Left lung (tissue), 4 donors: ENCODE measurements at regions not wholly inside any gene's neighbourhood (a gene's known extent, or its start where the extent isn't known, plus 50 kb on each side); places are given as distances from the start of the nearest gene placed in this dataset.

Experiments used
- ATAC-seq: fragments of 200-7000 bp; cut with Tn5 transposase; one replicate; pipeline ENCODE4 v1.9.1; 2020; ENCODE audit warnings: moderate library complexity
- DNase-seq, 4 donors: peaks; one replicate each; pipeline ENCODE4 v3.0.0-alpha.2; 2013 to 2020
- H3K27ac ChIP-seq, 2 donors: fragments of 200-600 bp; sonication (generic) in 1 of 2; one replicate each; pipeline versions ENCODE4 v1.5.0 to v1.8.0; 2020 to 2021
- H3K27me3 ChIP-seq, 2 donors: fragments of 200-600 bp; sonication (generic) in 1 of 2; one replicate each; pipeline versions ENCODE4 v1.5.0 to v1.8.0; 2020 to 2021
- H3K36me3 ChIP-seq, 2 donors: fragments of 200-600 bp; sonication (generic) in 1 of 2; one replicate each; pipeline versions ENCODE4 v1.5.0 to v1.8.0; 2020 to 2021
- H3K4me1 ChIP-seq, 2 donors: fragments of 200-600 bp; one replicate each; pipeline ENCODE4 v1.8.0; 2021
- H3K4me3 ChIP-seq, 2 donors: fragments of 200-600 bp; sonication (generic) in 1 of 2; one replicate each; pipeline versions ENCODE4 v1.5.0 to v1.8.0; 2020 to 2021; ENCODE audit warnings: mild to moderate bottlenecking in 1 of 2
- H3K9me3 ChIP-seq, 2 donors: fragments of 200-600 bp; sonication (generic) in 1 of 2; one replicate each; pipeline versions ENCODE4 v1.5.0 to v1.8.0; 2020 to 2021
- intact Hi-C, 2 donors: fragments of 100-400 bp; cut with DNase I; formaldehyde crosslinking; loops; one replicate each; pipeline versions ENCODE4 v1.11.2 to v1.14.2; 2022
- TF ChIP-seq, protein P1 (sequence below), 2 donors: fragments of 200-600 bp; sonication (generic) in 1 of 2; IDR thresholded peaks; one replicate each; pipeline versions ENCODE4 v1.5.0 to v1.8.0; 2021; ENCODE audit warnings: antibody characterized with exemption in 2 of 2
- donor health status: DM: no; HTN: yes; CAD: no.
- donor health status: DM: no; HTN: no; CAD: no.

- TF ChIP-seq, protein P1, sequence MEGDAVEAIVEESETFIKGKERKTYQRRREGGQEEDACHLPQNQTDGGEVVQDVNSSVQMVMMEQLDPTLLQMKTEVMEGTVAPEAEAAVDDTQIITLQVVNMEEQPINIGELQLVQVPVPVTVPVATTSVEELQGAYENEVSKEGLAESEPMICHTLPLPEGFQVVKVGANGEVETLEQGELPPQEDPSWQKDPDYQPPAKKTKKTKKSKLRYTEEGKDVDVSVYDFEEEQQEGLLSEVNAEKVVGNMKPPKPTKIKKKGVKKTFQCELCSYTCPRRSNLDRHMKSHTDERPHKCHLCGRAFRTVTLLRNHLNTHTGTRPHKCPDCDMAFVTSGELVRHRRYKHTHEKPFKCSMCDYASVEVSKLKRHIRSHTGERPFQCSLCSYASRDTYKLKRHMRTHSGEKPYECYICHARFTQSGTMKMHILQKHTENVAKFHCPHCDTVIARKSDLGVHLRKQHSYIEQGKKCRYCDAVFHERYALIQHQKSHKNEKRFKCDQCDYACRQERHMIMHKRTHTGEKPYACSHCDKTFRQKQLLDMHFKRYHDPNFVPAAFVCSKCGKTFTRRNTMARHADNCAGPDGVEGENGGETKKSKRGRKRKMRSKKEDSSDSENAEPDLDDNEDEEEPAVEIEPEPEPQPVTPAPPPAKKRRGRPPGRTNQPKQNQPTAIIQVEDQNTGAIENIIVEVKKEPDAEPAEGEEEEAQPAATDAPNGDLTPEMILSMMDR (IDR thresholded peaks at IDR 0.05), result no peak
- ATAC-seq, result no peak
- DNase-seq, result no peak
- H3K27me3 ChIP-seq, result no peaks in the 10 kb centered on the region
- intact Hi-C loops, result no loop called here
- no peaks in the 10 kb centered on the region for H3K4me1 ChIP-seq
- H3K36me3 ChIP-seq, result no peaks in the 10 kb centered on the region
- no peak overlapping the region for H3K4me3 ChIP-seq
- no peak overlapping the region for H3K27ac ChIP-seq
- no peaks in the 10 kb centered on the region for H3K9me3 ChIP-seq
Observed at GRCh38 chr2:16115291-16115690, 174.9 kb downstream of the MYCN start.

- H3K4me3 ChIP-seq, result no peak overlapping the region
- no peak overlapping the region for H3K27ac ChIP-seq
- no peaks in the 10 kb centered on the region for H3K4me1 ChIP-seq
- no peaks in the 10 kb centered on the region for H3K27me3 ChIP-seq
- no peaks in the 10 kb centered on the region for H3K36me3 ChIP-seq
- H3K9me3 ChIP-seq, result no peaks in the 10 kb centered on the region
- ATAC-seq, result no peak
- no peak for DNase-seq
- intact Hi-C loops, result no loop called here
- TF ChIP-seq, protein P1 (IDR thresholded peaks at IDR 0.05), result no peak
Observed at GRCh38 chr2:16114836-16115235, 174.5 kb downstream of the MYCN start.

GRCh38 chr2:16114070-16114469 lies 173.7 kb downstream of the MYCN start:
- intact Hi-C loops, result no loop called here
- TF ChIP-seq, protein P1 (IDR thresholded peaks at IDR 0.05), result no peak
- H3K4me1 ChIP-seq, result no peaks in the 10 kb centered on the region
- no peaks in the 10 kb centered on the region for H3K36me3 ChIP-seq
- no peaks in the 10 kb centered on the region for H3K27me3 ChIP-seq
- DNase-seq (no peak), ATAC-seq (no peak)
- H3K27ac ChIP-seq, result no peak overlapping the region
- no peak overlapping the region for H3K4me3 ChIP-seq
- H3K9me3 ChIP-seq, result no peaks in the 10 kb centered on the region

DNA sequence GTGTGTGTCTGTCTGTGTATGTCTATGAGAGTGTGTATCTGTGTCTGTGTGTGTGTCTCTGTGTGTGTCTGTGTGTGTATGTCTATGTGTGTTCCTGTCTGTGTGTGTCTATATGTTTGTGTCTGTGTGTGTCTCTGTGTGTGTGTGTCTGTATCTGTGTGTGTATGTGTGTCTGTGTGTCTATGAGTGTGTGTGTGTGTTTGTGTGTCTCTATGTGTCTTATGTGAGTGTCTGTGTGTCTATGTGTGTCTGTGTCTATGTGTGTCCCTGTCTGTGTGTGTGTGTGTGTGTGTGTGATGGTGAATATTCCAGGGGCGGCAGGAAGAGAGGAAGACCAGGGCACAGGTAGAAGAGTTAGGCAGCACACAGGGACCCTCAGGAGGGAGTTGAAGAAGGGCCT lies 173.2 kb downstream of the MYCN start:
- TF ChIP-seq, protein P1 (IDR thresholded peaks at IDR 0.05), result no peak
- no peak for DNase-seq
- Histone ChIP-seq H3K27me3 (no peaks in the 10 kb centered on the region), H3K36me3 (no peaks in the 10 kb centered on the region), H3K4me1 (no peaks in the 10 kb centered on the region), H3K4me3 (no peak overlapping the region), H3K27ac (no peak overlapping the region), H3K9me3 (no peaks in the 10 kb centered on the region)
- no peak for ATAC-seq
- intact Hi-C loops, result no loop called here

DNA sequence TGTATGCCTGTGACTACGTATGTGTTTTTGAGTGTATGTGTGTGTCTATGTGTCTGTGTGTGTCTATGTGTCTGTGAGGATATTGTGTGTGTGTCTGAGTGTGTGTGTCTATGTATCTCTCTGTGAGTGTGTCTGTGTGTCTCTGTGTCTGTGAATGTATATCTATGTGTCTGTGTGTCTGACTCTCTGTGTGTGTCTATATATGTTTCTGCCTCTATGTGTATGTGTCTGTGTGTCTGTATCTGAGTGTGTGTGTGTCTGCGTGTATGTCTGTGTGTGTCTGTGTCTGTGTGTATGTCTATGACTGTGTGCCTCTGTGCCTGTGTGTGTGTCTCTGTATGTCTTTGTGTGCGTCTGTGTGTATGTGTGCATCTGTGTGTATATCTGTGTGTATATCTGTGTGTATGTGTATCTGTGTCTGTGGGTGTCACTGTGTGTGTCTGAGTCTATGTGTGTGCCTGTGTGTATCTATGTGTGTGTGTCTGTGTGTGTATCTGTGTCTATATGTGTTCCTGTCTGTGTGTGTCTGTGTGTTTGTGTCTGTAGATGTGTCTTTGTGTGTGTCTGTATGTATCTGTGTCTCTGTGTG lies 172.7 kb downstream of the MYCN start:
- Histone ChIP-seq H3K27me3 (no peaks in the 10 kb centered on the region), H3K9me3 (no peaks in the 10 kb centered on the region), H3K36me3 (no peaks in the 10 kb centered on the region), H3K4me1 (no peaks in the 10 kb centered on the region), H3K4me3 (no peak overlapping the region), H3K27ac (no peak overlapping the region)
- DNase-seq, result no peak
- no peak for ATAC-seq
- TF ChIP-seq, protein P1 (IDR thresholded peaks at IDR 0.05), result no peak
- intact Hi-C loops, result no loop called here
